HepG2 (cell line): ENCODE measurements at regions not wholly inside any gene's neighbourhood (a gene's known extent, or its start where the extent isn't known, plus 50 kb on each side); places are given as distances from the start of the nearest gene placed in this dataset.
A peak's percentile ranks its signal among the peaks of the same experiment; 100 is the strongest.

Experiments used
- AGO1 ChIP-seq: fragments of 200-400 bp; formaldehyde crosslinking; IDR thresholded peaks from 2 replicates; pipeline ENCODE4 v1.6.1; 2017; ENCODE audit warnings: mild to moderate bottlenecking, low read depth, low read length, moderate library complexity; ENCODE audit not compliant: poor library complexity, severe bottlenecking
- ARNT2 ChIP-seq: sonication (generic); formaldehyde crosslinking; IDR thresholded peaks from 2 replicates; pipeline ENCODE4 v1.8.0; 2022; ENCODE audit warnings: mild to moderate bottlenecking, low read depth, missing genetic modification reagents, moderate library complexity
- ATF6 ChIP-seq: sonication (generic); formaldehyde crosslinking; conservative IDR thresholded peaks from 2 replicates; pipeline ENCODE4 v1.4.0; 2020; ENCODE audit warnings: missing genetic modification reagents
- BRCA1 ChIP-seq: sonication (generic); formaldehyde crosslinking; IDR thresholded peaks from 2 replicates; pipeline ENCODE4 v1.4.0; 2020; ENCODE audit warnings: missing genetic modification reagents
- CBFB ChIP-seq: sonication (generic); formaldehyde crosslinking; IDR thresholded peaks from 2 replicates; pipeline ENCODE4 v1.4.0; 2020; ENCODE audit warnings: missing genetic modification reagents
- CBX5 ChIP-seq: sonication (generic); formaldehyde crosslinking; IDR thresholded peaks from 2 replicates; pipeline ENCODE4 v1.4.0; 2020; ENCODE audit warnings: missing genetic modification reagents, borderline replicate concordance
- EHMT2 ChIP-seq: fragments of 200-600 bp; sonication (generic); IDR thresholded peaks from 2 replicates; pipeline ENCODE4 v1.7.0; 2017; ENCODE audit warnings: antibody characterized with exemption, low read depth, low read length, borderline replicate concordance
- FOXK1 ChIP-seq: sonication (generic); formaldehyde crosslinking; IDR thresholded peaks from 2 replicates; pipeline ENCODE4 v1.4.0; 2020; ENCODE audit warnings: low read depth, missing genetic modification reagents, borderline replicate concordance
- HMGXB4 ChIP-seq, 2 experiments: sonication (generic) in 1 of 2; formaldehyde crosslinking in 1 of 2; IDR thresholded peaks; 2 replicates each; pipeline versions ENCODE4 v1.4.0 to v1.6.1; 2018 to 2020; ENCODE audit warnings: missing genetic modification reagents in 2 of 2, borderline replicate concordance in 1 of 2, low read depth in 1 of 2, mild to moderate bottlenecking in 1 of 2, missing biosample characterization in 1 of 2
- HOXA3 ChIP-seq: sonication (generic); formaldehyde crosslinking; IDR thresholded peaks from 2 replicates; pipeline ENCODE4 v1.5.0; 2020; ENCODE audit warnings: missing genetic modification reagents
- MEIS2 ChIP-seq: sonication (generic); formaldehyde crosslinking; IDR thresholded peaks from 2 replicates; pipeline ENCODE4 v1.9.0; 2021; ENCODE audit warnings: mild to moderate bottlenecking, missing genetic modification reagents
- MXD4 ChIP-seq: IDR thresholded peaks from 2 replicates; pipeline ENCODE4 v1.6.1; 2016; ENCODE audit warnings: mild to moderate bottlenecking, missing biosample characterization, missing genetic modification reagents
- NCOR1 ChIP-seq: fragments of 200-600 bp; sonication (generic); IDR thresholded peaks from 2 replicates; pipeline ENCODE4 v1.7.0; 2017; ENCODE audit warnings: antibody characterized with exemption, low read length, borderline replicate concordance
- NFIB ChIP-seq: sonication (generic); formaldehyde crosslinking; IDR thresholded peaks from 2 replicates; pipeline ENCODE4 v1.9.0; 2021; ENCODE audit warnings: missing genetic modification reagents, mild to moderate bottlenecking, borderline replicate concordance
- NR3C1 ChIP-seq: sonication (generic); formaldehyde crosslinking; IDR thresholded peaks from 2 replicates; pipeline ENCODE4 v1.4.0; 2020; ENCODE audit warnings: missing genetic modification reagents
- RARG ChIP-seq: sonication (generic); formaldehyde crosslinking; IDR thresholded peaks from 2 replicates; pipeline ENCODE4 v1.4.0; 2020; ENCODE audit warnings: low read depth, mild to moderate bottlenecking, missing genetic modification reagents
- RCOR2 ChIP-seq: IDR thresholded peaks from 2 replicates; pipeline ENCODE4 v1.6.1; 2016; ENCODE audit warnings: missing biosample characterization, missing genetic modification reagents
- TRAFD1 ChIP-seq: sonication (generic); formaldehyde crosslinking; IDR thresholded peaks from 2 replicates; pipeline ENCODE4 v1.5.1; 2020; ENCODE audit warnings: missing genetic modification reagents, mild to moderate bottlenecking, borderline replicate concordance
- ZBTB14 ChIP-seq: sonication (generic); formaldehyde crosslinking; IDR thresholded peaks from 2 replicates; pipeline ENCODE4 v1.4.0; 2020; ENCODE audit warnings: missing genetic modification reagents
- ZBTB20 ChIP-seq: sonication (generic); formaldehyde crosslinking; IDR thresholded peaks from 2 replicates; pipeline ENCODE4 v1.8.1; 2023; ENCODE audit warnings: missing genetic modification reagents, low read depth, mild to moderate bottlenecking, borderline replicate concordance
- ZFAT ChIP-seq: sonication (generic); formaldehyde crosslinking; conservative IDR thresholded peaks from 2 replicates; pipeline ENCODE4 v1.8.1; 2023; ENCODE audit warnings: missing genetic modification reagents, inconsistent platforms
- ZFP1 ChIP-seq: IDR thresholded peaks from 2 replicates; pipeline ENCODE4 v1.6.1; 2016
- ZNF354B ChIP-seq: sonication (generic); formaldehyde crosslinking; IDR thresholded peaks from 2 replicates; pipeline ENCODE4 v1.8.0; 2022; ENCODE audit warnings: mild to moderate bottlenecking, missing genetic modification reagents
- ZNF382 ChIP-seq: sonication (generic); formaldehyde crosslinking; IDR thresholded peaks from 2 replicates; pipeline ENCODE4 v1.5.0; 2020; ENCODE audit warnings: missing genetic modification reagents, mild to moderate bottlenecking, borderline replicate concordance
- ZNF781 ChIP-seq: sonication (generic); formaldehyde crosslinking; IDR thresholded peaks from 2 replicates; pipeline ENCODE4 v1.5.1; 2020; ENCODE audit warnings: borderline replicate concordance, mild to moderate bottlenecking, missing genetic modification reagents; ENCODE audit errors: not compliant biosample characterization
- ZSCAN30 ChIP-seq: sonication (generic); formaldehyde crosslinking; IDR thresholded peaks from 2 replicates; pipeline ENCODE4 v1.5.0; 2020; ENCODE audit warnings: mild to moderate bottlenecking, missing genetic modification reagents

- TF ChIP-seq NR3C1 = no peak
- TF ChIP-seq EHMT2 = no peak
- TF ChIP-seq RARG (CRISPR knock-in tag) = no peak
- TF ChIP-seq MEIS2 (CRISPR knock-in tag) = no peak
- no peak for TF ChIP-seq ZBTB20
- no peak for TF ChIP-seq ZFAT
- TF ChIP-seq MXD4 (CRISPR knock-in tag) = 0 out of 2 replicates have a peak, but pooled peaks have one; percentile 16
- TF ChIP-seq ZFP1 (CRISPR knock-in tag) = no peak
- no peak for TF ChIP-seq HMGXB4 (CRISPR knock-in tag; IDR thresholded peaks at IDR 0.05; ENCODE audit: borderline replicate concordance in 1 of 2, low read depth in 1 of 2)
- no peak for TF ChIP-seq AGO1
- TF ChIP-seq ZSCAN30 (CRISPR knock-in tag) = no peak
- TF ChIP-seq CBX5 (CRISPR knock-in tag) = no peak
- TF ChIP-seq TRAFD1 (CRISPR knock-in tag) = no peak
- TF ChIP-seq ZNF382 (CRISPR knock-in tag) = no peak
- no peak for TF ChIP-seq ZBTB14
- no peak for TF ChIP-seq ZNF781 (CRISPR knock-in tag)
- TF ChIP-seq CBFB (CRISPR knock-in tag) = no peak
- TF ChIP-seq ARNT2 = no peak
- no peak for TF ChIP-seq ATF6 (CRISPR knock-in tag)
- TF ChIP-seq NFIB (CRISPR knock-in tag) = no peak
- no peak for TF ChIP-seq ZNF354B
- TF ChIP-seq HOXA3 (CRISPR knock-in tag) = no peak
- TF ChIP-seq BRCA1 (CRISPR knock-in tag) = no peak
- TF ChIP-seq FOXK1 (CRISPR knock-in tag) = no peak
- TF ChIP-seq RCOR2 (CRISPR knock-in tag) = peak; percentile 41; the same call in 1 of the 2 replicates
- TF ChIP-seq NCOR1 = peak; percentile 25; the same call in 1 of the 2 replicates
Measured at GRCh38 chr6:63496361-63496804, 75.9 kb upstream of the LOC128125822 start (continued).
